GM12878 (cell line): ENCODE measurements at regions not wholly inside any gene's neighbourhood (a gene's known extent, or its start where the extent isn't known, plus 50 kb on each side); places are given as distances from the start of the nearest gene placed in this dataset.

ENCODE experiments used
- ATAC-seq: fragments of 200-7000 bp; cut with Tn5 transposase; 3 replicates; pipeline ENCODE4 v1.9.1; 2020; ENCODE audit warnings: mild to moderate bottlenecking, moderate library complexity
- BruUV-seq: library from RNA; stranded (reverse); fragments of 400-500 nt; replicated peaks from 2 replicates; lab custom pipeline; 2021; lab: Mats Ljungman, UMichigan
- CTCF ChIA-PET: fragments of 300-600 bp; sonication (Branson Sonifier 250); formaldehyde crosslinking; extraction: SDS; loops from one replicate; lab custom pipeline; 2021; ENCODE audit warnings: inconsistent platforms; lab: Yijun Ruan, JAX
- POLR2A ChIA-PET: fragments of 350-600 bp; formaldehyde crosslinking; extraction: SDS; loops from one replicate; lab custom pipeline; 2021; ENCODE audit warnings: inconsistent platforms; lab: Charles Lee
- RAD21 ChIA-PET: fragments of 300-600 bp; sonication (Branson Sonifier 250); formaldehyde crosslinking; loops from one replicate; lab custom pipeline; 2023; ENCODE audit warnings: antibody characterized with exemption; ENCODE audit not compliant: unreplicated experiment; lab: Charles Lee
- SMC1A ChIA-PET: fragments of 300-600 bp; sonication (Branson Sonifier 250); formaldehyde crosslinking; loops from one replicate; lab custom pipeline; 2023; ENCODE audit not compliant: unreplicated experiment, uncharacterized antibody; lab: Charles Lee
- DNase-seq: peaks from one replicate; pipeline ENCODE4 v3.0.0-alpha.2; 2011; ENCODE audit warnings: low read depth, low spot score
- FAIRE-seq: peaks from 3 replicates; lab custom pipeline; 2011; peaks lifted over from hg19 to GRCh38; lab: Jason Lieb, UNC
- H2AFZ ChIP-seq: 2 replicates; pipeline ENCODE4 v1.6.0; 2011; ENCODE audit warnings: low read depth, low read length, control low read depth; ENCODE audit not compliant: control insufficient read depth
- H3K27ac ChIP-seq: 2 replicates; pipeline ENCODE4 v1.5.1; 2011; ENCODE audit warnings: control low read depth; ENCODE audit not compliant: control insufficient read depth, insufficient read depth
- H3K27me3 ChIP-seq, 2 experiments: replicated peaks in 1 of 2; 2 replicates each; pipeline versions ENCODE4 v1.6.0 to v1.6.1; 2011; ENCODE audit warnings: low read length in 1 of 2; ENCODE audit not compliant: control insufficient read depth in 2 of 2, insufficient read depth in 2 of 2
- H3K36me3 ChIP-seq, 2 experiments: 2 replicates each; pipeline ENCODE4 v1.5.1; 2011; ENCODE audit warnings: low read length in 1 of 2; ENCODE audit not compliant: control insufficient read depth in 2 of 2, insufficient read depth in 2 of 2
- H3K4me1 ChIP-seq: 2 replicates; pipeline ENCODE4 v1.6.1; 2011; ENCODE audit warnings: mild to moderate bottlenecking, low read length, moderate library complexity, mixed read lengths; ENCODE audit not compliant: control insufficient read depth, insufficient read depth
- H3K4me2 ChIP-seq: 2 replicates; pipeline ENCODE4 v1.6.0; 2011; ENCODE audit warnings: control low read depth; ENCODE audit not compliant: control insufficient read depth, insufficient read depth
- H3K4me3 ChIP-seq: fragments of 200-600 bp; sonication (generic); 2 replicates; pipeline ENCODE4 v1.5.1; 2016
- H3K79me2 ChIP-seq: 2 replicates; pipeline ENCODE4 v1.6.0; 2011; ENCODE audit warnings: low read length; ENCODE audit not compliant: control insufficient read depth, insufficient read depth
- H3K9ac ChIP-seq: 2 replicates; pipeline ENCODE4 v1.8.0; 2011; ENCODE audit warnings: low read length, control low read depth, mixed read lengths; ENCODE audit not compliant: control insufficient read depth, insufficient read depth
- H3K9me3 ChIP-seq: replicated peaks from 3 replicates; pipeline ENCODE4 v1.5.1; 2011; ENCODE audit warnings: mild to moderate bottlenecking, low read length; ENCODE audit not compliant: control insufficient read depth, insufficient read depth
- H4K20me1 ChIP-seq: 2 replicates; pipeline ENCODE4 v1.6.0; 2011; ENCODE audit not compliant: control insufficient read depth, insufficient read depth
- CEBPZ ChIP-seq: fragments of 150-350 bp; IDR thresholded peaks from 2 replicates; pipeline ENCODE4 v1.6.1; 2016; ENCODE audit warnings: low read depth, low read length
- E4F1 ChIP-seq: fragments of 450-650 bp; IDR thresholded peaks from 2 replicates; pipeline ENCODE4 v1.6.1; 2018; ENCODE audit warnings: borderline replicate concordance, mild to moderate bottlenecking; ENCODE audit not compliant: partially characterized antibody
- ESRRA ChIP-seq: IDR thresholded peaks from 2 replicates; pipeline ENCODE4 v1.6.1; 2012; ENCODE audit warnings: mild to moderate bottlenecking, low read length, improper control_type of control experiment
- NFIC ChIP-seq: IDR thresholded peaks from 2 replicates; pipeline ENCODE4 v1.6.1; 2012; ENCODE audit warnings: low read depth, mild to moderate bottlenecking, inconsistent platforms, low read length, moderate library complexity
- NKRF ChIP-seq: fragments of 450-650 bp; conservative IDR thresholded peaks from 2 replicates; pipeline ENCODE4 v1.6.1; 2017; ENCODE audit warnings: mild to moderate bottlenecking, moderate library complexity
- RELB ChIP-seq: fragments of 450-650 bp; IDR thresholded peaks from 2 replicates; pipeline ENCODE4 v1.6.1; 2017; ENCODE audit warnings: low read depth, mild to moderate bottlenecking, moderate library complexity
- WGBS: methylation state at CpG from one replicate; pipeline ENCODE4 v1.1.6; 2016; ENCODE audit warnings: low lambda C conversion rate; ENCODE audit not compliant: insufficient replicate concordance, insufficient coverage; ENCODE audit errors: missing lambda C conversion rate; 5-methylcytosine and 5-hydroxymethylcytosine counted together
- in situ Hi-C: fragments of 300-500 bp; cut with MboI; formaldehyde crosslinking; loops from 9 replicates; pipeline ENCODE4 v1.14.3; 2018; ENCODE audit warnings: mixed read lengths
- intact Hi-C: fragments of 100-400 bp; cut with micrococcal nuclease; formaldehyde crosslinking; loops from one replicate; pipeline ENCODE4 v1.14.2; 2022; ENCODE audit not compliant: unreplicated experiment

GRCh38 chr16:55012362-55012761, 81.7 kb downstream of the IRX5 start:
- WGBS: 8% methylated on average over 2 of the region's 2 CpGs
- ChIA-PET POLR2A (no interaction called here), CTCF (no interaction called here), RAD21 (no interaction called here), SMC1A (no interaction called here)
- H3K4me1 ChIP-seq: no peaks in the 10 kb centered on the region
- H4K20me1 ChIP-seq: no peaks in the 10 kb centered on the region
- H3K9ac ChIP-seq: no peak overlapping the region
- DNase-seq (no peak), FAIRE-seq (no peak), ATAC-seq (no peak)
- no peak overlapping the region for H3K4me2 ChIP-seq
- no TSS peak for BruUV-seq
- in situ Hi-C loops: no loop called here
- H3K27ac ChIP-seq: no peak overlapping the region
- H3K9me3 ChIP-seq: no peaks in the 10 kb centered on the region
- intact Hi-C loops: no loop called here
- H3K27me3 ChIP-seq: no peaks in the 10 kb centered on the region
- H3K79me2 ChIP-seq: no peaks in the 10 kb centered on the region
- H2AFZ ChIP-seq: no peak overlapping the region
- H3K4me3 ChIP-seq: no peak overlapping the region
- TF ChIP-seq RELB (no peak), E4F1 (no peak), ESRRA (no peak), CEBPZ (no peak), NFIC (no peak), NKRF (no peak)
- no peaks in the 10 kb centered on the region for H3K36me3 ChIP-seq
